Mesendoderm (in vitro differentiated cells): ENCODE measurements at regions not wholly inside any gene's neighbourhood (a gene's known extent, or its start where the extent isn't known, plus 50 kb on each side); places are given as distances from the start of the nearest gene placed in this dataset.

Experiments used
- DNase-seq: peaks from one replicate; pipeline ENCODE4 v3.0.0; 2013
- H2AK5ac ChIP-seq: 2 replicates; pipeline ENCODE4 v1.6.1; 2013; ENCODE audit warnings: low read length, inconsistent platforms
- H2BK120ac ChIP-seq: 2 replicates; pipeline ENCODE4 v1.6.1; 2013; ENCODE audit warnings: low read depth, mild to moderate bottlenecking, low read length, moderate library complexity, mixed read lengths
- H2BK15ac ChIP-seq: replicated peaks from 2 replicates; pipeline ENCODE4 v1.6.1; 2013; ENCODE audit warnings: low read depth, mild to moderate bottlenecking, moderate library complexity
- H2BK5ac ChIP-seq: 2 replicates; pipeline ENCODE4 v1.6.1; 2013; ENCODE audit warnings: low read length, inconsistent platforms
- H3K18ac ChIP-seq: 2 replicates; pipeline ENCODE4 v1.6.1; 2013; ENCODE audit warnings: mild to moderate bottlenecking, low read length, mixed read lengths
- H3K23ac ChIP-seq: one replicate; pipeline ENCODE4 v1.6.1; 2013; ENCODE audit warnings: low read length
- H3K27ac ChIP-seq: 2 replicates; pipeline ENCODE4 v1.5.1; 2013; ENCODE audit warnings: low read depth, mild to moderate bottlenecking, inconsistent platforms, low read length, moderate library complexity
- H3K27me3 ChIP-seq: 2 replicates; pipeline ENCODE4 v1.6.1; 2013; ENCODE audit warnings: low read length, control low read depth, mild to moderate bottlenecking, inconsistent platforms; ENCODE audit not compliant: insufficient read depth, poor library complexity
- H3K36me3 ChIP-seq: 2 replicates; pipeline ENCODE4 v1.6.1; 2013; ENCODE audit warnings: low read length, inconsistent platforms; ENCODE audit not compliant: control insufficient read depth, insufficient read depth
- H3K4ac ChIP-seq: one replicate; pipeline ENCODE4 v1.6.1; 2013; ENCODE audit warnings: low read depth, mild to moderate bottlenecking, low read length, moderate library complexity
- H3K4me1 ChIP-seq: 2 replicates; pipeline ENCODE4 v1.6.1; 2013; ENCODE audit warnings: low read depth, low read length, inconsistent platforms; ENCODE audit not compliant: control insufficient read depth
- H3K4me2 ChIP-seq: 2 replicates; pipeline ENCODE4 v1.6.1; 2013; ENCODE audit warnings: low read length
- H3K4me3 ChIP-seq: 2 replicates; pipeline ENCODE4 v1.5.1; 2013; ENCODE audit warnings: mild to moderate bottlenecking, low read length
- H3K56ac ChIP-seq: one replicate; pipeline ENCODE4 v1.6.1; 2013; ENCODE audit warnings: low read length
- H3K79me1 ChIP-seq: 2 replicates; pipeline ENCODE4 v1.6.1; 2013; ENCODE audit warnings: low read length, inconsistent platforms
- H3K79me2 ChIP-seq: 2 replicates; pipeline ENCODE4 v1.6.1; 2013; ENCODE audit warnings: mild to moderate bottlenecking, low read length; ENCODE audit not compliant: control insufficient read depth, insufficient read depth
- H3K9ac ChIP-seq: 2 replicates; pipeline ENCODE4 v1.6.1; 2013; ENCODE audit warnings: low read length, inconsistent platforms
- H4K5ac ChIP-seq: one replicate; pipeline ENCODE4 v1.6.1; 2013; ENCODE audit warnings: low read length
- H4K8ac ChIP-seq: one replicate; pipeline ENCODE4 v1.6.1; 2013; ENCODE audit warnings: low read depth, mild to moderate bottlenecking, control low read depth, low read length, moderate library complexity
- WGBS: extraction: QIAGEN DNeasy Blood & Tissue Kit; methylation state at CpG from one replicate; pipeline ENCODE4 v1.1.7; 2013; ENCODE audit warnings: low lambda C conversion rate, missing lambda C conversion rate; ENCODE audit not compliant: insufficient coverage; ENCODE audit errors: extremely low coverage; 5-methylcytosine and 5-hydroxymethylcytosine counted together

DNA sequence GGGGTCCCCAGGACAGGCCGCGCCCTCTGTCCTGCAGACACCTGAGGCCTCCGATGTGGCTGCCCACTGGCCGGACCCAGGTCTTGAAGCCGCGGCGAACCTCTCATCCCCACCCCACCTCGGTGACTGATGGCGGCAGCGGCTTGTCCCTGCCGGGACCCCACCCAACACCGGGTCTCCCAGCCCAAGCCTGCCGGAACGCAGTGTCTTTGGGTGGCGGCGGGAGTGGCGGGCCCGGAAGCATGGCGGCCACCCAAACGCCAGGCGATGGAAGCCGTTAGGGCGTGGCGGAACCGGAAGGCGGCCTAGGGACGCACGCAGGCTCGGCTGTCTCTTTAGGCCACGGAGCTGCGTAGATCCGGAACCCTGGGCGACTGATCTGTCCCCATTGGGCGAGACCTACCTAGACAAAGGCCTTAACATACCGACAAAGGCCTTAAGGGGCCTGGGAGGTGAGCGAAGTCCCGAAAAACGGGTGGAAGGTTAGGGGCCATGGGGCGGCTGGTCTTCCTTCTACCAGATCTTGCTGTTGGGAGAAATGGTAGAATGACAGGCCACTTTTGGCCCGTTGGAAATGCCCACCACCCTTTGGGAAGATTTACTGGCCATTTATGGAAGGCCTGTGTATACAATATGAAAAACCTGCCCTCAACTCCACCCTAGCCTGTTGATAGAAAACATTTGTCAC is 94.6 kb upstream of the SMC2 start:
- WGBS, result no CpG with 5 or more reads among the region's 40 CpGs
- Histone ChIP-seq H2AK5ac (no peak overlapping the region), H3K56ac (no peak overlapping the region), H3K23ac (no peak overlapping the region), H3K79me2 (no peaks in the 10 kb centered on the region), H2BK120ac (no peak overlapping the region), H3K27ac (no peak overlapping the region), H3K9ac (no peak overlapping the region), H2BK5ac (no peak overlapping the region), H3K79me1 (no peaks in the 10 kb centered on the region), H3K18ac (no peak overlapping the region), H4K8ac (no peak overlapping the region), H4K5ac (no peak overlapping the region), H3K27me3 (no peaks in the 10 kb centered on the region), H3K4me1 (no peaks in the 10 kb centered on the region), H3K36me3 (no peaks in the 10 kb centered on the region), H3K4ac (no peak overlapping the region), H3K4me2 (no peak overlapping the region), H2BK15ac (no peak overlapping the region), H3K4me3 (no peak overlapping the region)
- no peak for DNase-seq

DNA sequence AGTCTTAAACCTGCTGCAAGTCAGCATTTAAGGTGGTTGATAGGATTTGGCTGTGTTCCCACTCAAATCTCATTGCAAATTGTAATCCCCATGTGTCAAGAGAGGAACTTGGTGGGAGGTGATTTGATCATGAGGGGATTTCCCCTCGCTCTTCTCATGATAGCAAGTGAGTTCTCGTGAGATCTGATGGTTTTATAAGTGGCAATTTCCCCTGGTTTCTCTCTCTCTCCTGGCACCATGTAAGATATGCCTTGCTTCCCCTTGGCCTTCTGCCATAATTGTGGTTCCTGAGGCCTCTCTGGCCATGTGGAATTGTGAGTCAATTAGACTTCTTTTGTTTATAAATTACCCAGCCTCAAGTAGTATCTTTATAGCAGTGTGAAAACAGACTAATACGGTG is 84.3 kb upstream of the SMC2 start:
- Histone ChIP-seq H2BK15ac (no peak overlapping the region), H4K8ac (no peak overlapping the region), H3K4me1 (no peaks in the 10 kb centered on the region), H3K79me1 (no peaks in the 10 kb centered on the region), H3K4me2 (no peak overlapping the region), H3K56ac (no peak overlapping the region), H2AK5ac (no peak overlapping the region), H3K18ac (no peak overlapping the region), H4K5ac (no peak overlapping the region), H2BK120ac (no peak overlapping the region), H2BK5ac (no peak overlapping the region), H3K4ac (no peak overlapping the region), H3K36me3 (no peaks in the 10 kb centered on the region), H3K27me3 (no peaks in the 10 kb centered on the region), H3K9ac (no peak overlapping the region), H3K79me2 (no peaks in the 10 kb centered on the region), H3K27ac (no peak overlapping the region), H3K4me3 (no peak overlapping the region), H3K23ac (no peak overlapping the region)
- DNase-seq, result no peak
- WGBS, result no CpG with 5 or more reads among the region's 3 CpGs

GRCh38 chr9:104022083-104022482 is 72.0 kb upstream of the SMC2 start:
- Histone ChIP-seq H4K8ac (no peak overlapping the region), H3K9ac (no peak overlapping the region), H2BK120ac (no peak overlapping the region), H3K79me1 (no peaks in the 10 kb centered on the region), H3K4me3 (no peak overlapping the region), H2BK15ac (no peak overlapping the region), H2BK5ac (no peak overlapping the region), H2AK5ac (no peak overlapping the region), H3K56ac (no peak overlapping the region), H3K27ac (no peak overlapping the region), H3K36me3 (no peaks in the 10 kb centered on the region), H3K79me2 (no peaks in the 10 kb centered on the region), H3K4me1 (no peaks in the 10 kb centered on the region), H3K23ac (no peak overlapping the region), H3K4me2 (no peak overlapping the region), H4K5ac (no peak overlapping the region), H3K4ac (no peak overlapping the region), H3K27me3 (no peaks in the 10 kb centered on the region), H3K18ac (no peak overlapping the region)
- DNase-seq, result no peak

GRCh38 chr9:104025104-104025503 is 69.0 kb upstream of the SMC2 start:
- Histone ChIP-seq H2BK120ac (no peak overlapping the region), H3K27ac (no peak overlapping the region), H3K4me2 (no peak overlapping the region), H3K27me3 (no peaks in the 10 kb centered on the region), H3K23ac (no peak overlapping the region), H2AK5ac (no peak overlapping the region), H3K18ac (no peak overlapping the region), H3K4me1 (no peaks in the 10 kb centered on the region), H4K5ac (no peak overlapping the region), H3K79me1 (no peaks in the 10 kb centered on the region), H3K36me3 (no peaks in the 10 kb centered on the region), H2BK15ac (no peak overlapping the region), H3K9ac (no peak overlapping the region), H3K56ac (no peak overlapping the region), H3K79me2 (no peaks in the 10 kb centered on the region), H2BK5ac (no peak overlapping the region), H3K4ac (no peak overlapping the region), H3K4me3 (no peak overlapping the region), H4K8ac (no peak overlapping the region)
- DNase-seq, result no peak
- no CpG with 5 or more reads among the region's 2 CpGs for WGBS

DNA sequence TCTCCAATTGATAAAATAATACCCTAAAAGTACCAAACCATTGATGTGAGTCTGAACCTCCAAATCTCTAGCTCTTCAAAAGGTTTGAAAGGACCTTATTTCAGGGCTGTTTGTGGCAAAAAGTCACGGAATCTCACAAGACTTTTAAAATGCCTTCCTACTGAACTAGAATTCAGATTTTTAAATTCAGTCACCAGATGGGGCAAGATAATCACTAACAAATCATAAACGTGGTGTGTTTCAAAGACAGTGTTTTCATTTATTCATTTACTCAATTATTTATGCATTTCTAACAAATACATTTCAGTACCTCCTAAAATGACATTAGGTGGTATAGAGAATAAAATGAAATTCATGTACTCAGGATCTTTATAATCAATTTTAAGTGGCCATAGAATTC is 68.2 kb upstream of the SMC2 start:
- H3K4ac ChIP-seq, result no peak overlapping the region
- H3K36me3 ChIP-seq, result no peaks in the 10 kb centered on the region
- H4K5ac ChIP-seq, result no peak overlapping the region
- no peak for DNase-seq
- H2BK15ac ChIP-seq, result no peak overlapping the region
- H4K8ac ChIP-seq, result no peak overlapping the region
- H3K79me1 ChIP-seq, result no peaks in the 10 kb centered on the region
- no peak overlapping the region for H3K23ac ChIP-seq
- H2AK5ac ChIP-seq, result no peak overlapping the region
- H3K4me1 ChIP-seq, result no peaks in the 10 kb centered on the region
- H3K27ac ChIP-seq, result no peak overlapping the region
- no peak overlapping the region for H2BK5ac ChIP-seq
- H3K56ac ChIP-seq, result no peak overlapping the region
- no peak overlapping the region for H3K18ac ChIP-seq
- WGBS, result no CpG with 5 or more reads among the region's 2 CpGs
- no peaks in the 10 kb centered on the region for H3K27me3 ChIP-seq
- H3K9ac ChIP-seq, result no peak overlapping the region
- no peak overlapping the region for H3K4me3 ChIP-seq
- H3K4me2 ChIP-seq, result no peak overlapping the region
- no peaks in the 10 kb centered on the region for H3K79me2 ChIP-seq
- no peak overlapping the region for H2BK120ac ChIP-seq

DNA sequence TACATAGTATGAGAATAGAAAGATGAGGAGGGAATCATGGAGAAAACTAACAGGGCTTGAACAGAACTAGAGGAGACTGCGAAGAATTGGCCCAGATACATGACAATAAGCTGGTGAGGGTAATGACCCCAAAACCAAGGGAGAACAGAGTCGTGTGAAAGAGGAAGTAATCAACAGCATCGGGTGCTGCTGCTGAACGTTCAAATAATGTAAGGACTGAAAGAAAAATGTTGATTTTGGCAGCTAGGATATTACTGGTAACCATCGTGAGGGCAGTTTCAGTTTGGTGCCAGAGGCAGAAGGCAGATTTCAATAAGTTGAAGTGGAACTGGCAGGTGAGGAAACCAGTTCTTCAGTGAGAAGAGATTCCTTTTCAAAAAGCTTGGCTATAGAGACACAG is 66.8 kb upstream of the SMC2 start:
- WGBS, result no CpG with 5 or more reads among the region's 5 CpGs
- Histone ChIP-seq H3K27me3 (no peaks in the 10 kb centered on the region), H3K79me1 (no peaks in the 10 kb centered on the region), H3K4ac (no peak overlapping the region), H3K36me3 (no peaks in the 10 kb centered on the region), H3K27ac (no peak overlapping the region), H4K8ac (no peak overlapping the region), H3K4me1 (no peaks in the 10 kb centered on the region), H4K5ac (no peak overlapping the region), H3K23ac (no peak overlapping the region), H2BK5ac (no peak overlapping the region), H3K18ac (no peak overlapping the region), H2AK5ac (no peak overlapping the region), H3K9ac (no peak overlapping the region), H3K79me2 (no peaks in the 10 kb centered on the region), H3K4me3 (no peak overlapping the region), H2BK120ac (no peak overlapping the region), H3K56ac (no peak overlapping the region), H3K4me2 (no peak overlapping the region), H2BK15ac (no peak overlapping the region)
- DNase-seq, result no peak
